HG02610 (cell line): ENCODE measurements at regions not wholly inside any gene's neighbourhood (a gene's known extent, or its start where the extent isn't known, plus 50 kb on each side); places are given as distances from the start of the nearest gene placed in this dataset.

Source experiments
- ATAC-seq: cut with Tn5 transposase; IDR thresholded peaks from one replicate; pipeline ENCODE4 v1.9.1; 2021; ENCODE audit warnings: mild to moderate bottlenecking, moderate library complexity; ENCODE audit not compliant: unreplicated experiment

GRCh38 chr15:58235961-58236360, 97.8 kb downstream of the AQP9 start:
- ATAC-seq, result no peak

DNA sequence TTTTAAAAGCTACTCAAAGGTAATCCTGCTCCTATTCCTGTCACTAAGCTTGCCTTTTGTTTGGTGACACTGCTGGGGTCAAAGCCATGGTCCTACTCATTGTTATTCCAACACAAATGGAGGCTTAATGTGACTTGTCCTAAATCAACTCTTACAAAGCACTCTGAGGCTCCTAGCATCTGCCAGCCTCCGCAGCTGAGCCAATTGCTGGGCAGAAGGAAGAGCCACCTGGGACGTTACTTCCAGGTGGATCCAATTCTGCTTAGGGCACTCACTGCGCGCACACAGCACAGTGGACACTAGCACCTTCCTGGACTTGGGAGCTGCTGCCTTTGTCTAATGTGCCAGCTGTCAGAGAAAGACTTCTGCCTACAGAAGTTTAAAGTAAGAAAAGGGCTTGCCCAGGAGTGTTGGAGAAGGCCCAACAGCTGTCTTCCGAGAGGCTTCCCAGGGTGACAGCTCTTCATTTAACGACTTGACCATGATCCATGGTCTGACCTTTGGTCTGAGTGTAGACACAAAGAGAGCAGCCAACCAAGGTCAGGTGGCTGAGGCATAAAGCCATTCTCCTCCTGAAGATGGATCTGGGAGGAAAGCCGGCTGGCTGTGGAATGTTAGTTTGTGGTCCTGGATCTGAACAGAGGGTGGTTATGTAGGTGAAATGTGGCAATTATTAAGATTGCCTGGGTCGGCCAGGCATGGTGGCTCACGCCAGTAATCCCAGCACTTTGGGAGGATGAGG, 102.2 kb downstream of the AQP9 start:
- ATAC-seq, result no peak

DNA sequence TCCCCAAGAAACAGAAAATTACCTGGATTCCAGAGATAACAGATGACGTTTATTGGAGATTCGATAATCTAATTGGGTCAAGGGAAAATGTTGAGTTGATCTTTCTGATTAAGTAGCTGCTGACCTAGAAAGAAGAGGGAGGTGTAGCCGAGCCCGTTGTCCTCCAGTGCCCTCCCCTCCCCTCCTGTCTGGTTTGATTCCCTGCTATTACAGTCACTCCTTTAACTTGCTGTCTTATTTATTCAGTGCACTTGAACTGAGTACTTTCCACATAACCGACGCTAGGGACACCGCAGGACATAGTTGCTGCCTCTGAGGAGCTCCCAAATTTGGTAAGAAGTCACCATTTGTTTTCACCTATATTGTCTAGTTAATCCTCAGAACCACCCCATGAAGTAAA, 103.7 kb downstream of the AQP9 start:
- no peak for ATAC-seq

GRCh38 chr15:58243070-58243469, 104.9 kb downstream of the AQP9 start:
- no peak for ATAC-seq

GRCh38 chr15:58244536-58244935, 106.4 kb downstream of the AQP9 start:
- ATAC-seq, result no peak

- ATAC-seq, result no peak
Observed at GRCh38 chr15:58246041-58246440, 107.9 kb downstream of the AQP9 start.

DNA sequence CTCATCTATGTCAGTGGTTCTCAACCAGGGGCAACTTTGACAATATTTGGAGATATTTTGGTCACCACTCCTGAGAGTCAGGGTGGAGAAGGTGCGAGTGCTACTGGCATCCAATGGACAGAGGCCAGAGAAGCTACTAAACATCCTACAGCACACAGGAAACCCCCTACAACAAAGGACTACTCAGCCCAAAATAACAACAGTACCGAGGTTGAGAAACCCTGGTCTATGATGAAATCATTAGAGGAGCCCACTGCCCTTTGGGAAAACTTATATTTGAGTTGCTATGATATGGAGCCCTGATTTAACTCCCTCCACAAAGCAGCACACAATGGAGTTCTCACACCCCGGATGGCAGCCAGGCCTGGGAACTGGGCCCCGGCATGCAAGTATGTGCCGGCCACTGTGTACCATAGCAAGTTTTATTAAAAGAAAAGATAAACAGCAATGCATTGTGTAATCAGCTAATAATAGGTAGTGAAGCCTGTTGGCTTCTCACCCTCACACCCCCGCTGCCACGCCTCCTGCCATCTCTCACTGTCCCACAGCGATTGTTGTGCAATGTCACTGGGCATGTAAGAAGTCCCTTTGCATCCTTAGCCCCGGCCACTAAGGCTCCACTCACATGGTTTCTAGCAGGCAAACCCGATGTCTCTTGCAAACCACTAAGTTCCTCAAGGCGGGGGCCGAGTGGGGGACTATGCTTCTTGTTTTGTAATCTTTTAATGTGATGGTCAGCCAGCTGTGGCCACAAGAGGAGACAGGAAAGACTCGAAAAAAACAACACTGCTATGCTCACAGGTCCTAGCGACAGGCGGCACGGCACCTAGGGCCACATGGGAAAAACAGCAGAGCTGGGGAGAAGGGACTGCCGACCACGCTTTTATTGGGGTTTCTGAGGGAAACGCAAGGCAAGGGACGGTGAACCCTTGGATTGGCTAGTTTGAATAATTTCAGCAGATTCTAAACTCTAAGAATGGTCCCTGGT, 110.0 kb downstream of the AQP9 start:
- ATAC-seq, result no peak

DNA sequence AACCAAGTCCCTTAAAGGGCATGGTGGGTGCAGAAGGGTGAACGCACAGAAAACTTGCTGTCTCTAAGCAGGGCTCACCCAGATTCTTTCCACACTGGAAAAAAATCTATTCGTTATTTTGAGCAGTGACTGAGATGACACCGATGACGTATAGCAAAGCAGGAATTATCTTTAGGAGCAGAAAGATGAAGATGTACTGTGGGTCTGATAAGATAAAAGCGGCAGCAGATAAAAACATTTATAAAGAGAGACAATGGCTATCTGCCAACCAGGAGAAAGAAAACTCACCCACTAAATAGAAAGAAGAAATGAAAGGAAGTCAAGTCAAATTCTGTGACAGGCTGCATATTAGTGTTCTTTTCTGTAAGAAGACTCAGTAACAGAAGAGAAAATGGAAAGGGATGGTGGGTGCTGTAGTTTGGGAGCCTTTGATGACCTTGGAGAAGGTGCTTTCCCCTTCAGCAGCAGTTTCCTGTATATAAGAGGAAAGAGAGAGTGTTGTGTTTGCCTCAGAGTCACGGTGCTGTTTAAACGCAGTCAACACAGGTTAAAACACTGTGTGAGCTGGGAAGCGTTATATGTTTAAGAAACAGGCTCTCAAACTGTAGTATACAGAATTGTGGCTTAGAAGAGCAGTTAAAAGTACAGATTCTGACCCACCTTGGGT, 111.6 kb downstream of the AQP9 start:
- no peak for ATAC-seq

GRCh38 chr15:58252586-58253323, 114.6 kb downstream of the AQP9 start:
- no peak for ATAC-seq

GRCh38 chr15:58257776-58258325, 119.7 kb downstream of the AQP9 start:
- ATAC-seq, result no peak

DNA sequence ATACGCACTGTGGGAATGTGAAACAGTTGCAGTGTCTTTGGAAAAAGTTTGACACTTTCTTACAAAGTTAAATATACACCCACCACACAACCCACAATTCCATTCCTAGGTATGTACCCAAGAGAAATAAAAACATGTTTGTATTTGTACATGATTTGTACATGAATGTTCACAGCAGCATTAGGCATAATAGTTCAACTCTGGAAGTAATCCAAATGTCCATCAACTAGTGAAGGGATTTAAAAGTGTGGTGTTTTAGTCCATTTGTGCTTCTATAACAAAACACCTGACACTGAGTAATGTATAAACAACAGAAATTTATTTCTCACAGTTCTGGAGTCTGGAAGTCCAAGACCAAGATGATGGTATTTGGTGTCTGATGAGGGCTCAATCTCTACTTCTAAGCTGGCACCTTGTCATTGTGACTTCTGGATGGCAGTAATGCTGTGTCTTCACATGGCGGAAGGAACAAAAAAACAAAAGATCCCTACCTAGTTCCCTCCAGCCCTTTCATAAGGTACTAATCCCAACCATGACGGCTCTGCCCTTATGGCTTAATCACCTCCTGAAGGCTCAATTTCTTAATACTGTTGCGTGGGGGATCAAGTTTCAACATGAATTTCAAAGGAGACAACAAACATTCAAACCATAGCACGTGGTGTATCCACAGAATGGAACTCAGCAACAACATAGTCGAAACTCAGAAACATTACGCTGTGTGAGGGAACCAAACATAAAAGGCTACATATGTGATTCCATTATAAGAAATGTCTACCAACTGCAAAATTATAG, 120.5 kb downstream of the AQP9 start:
- no peak for ATAC-seq

DNA sequence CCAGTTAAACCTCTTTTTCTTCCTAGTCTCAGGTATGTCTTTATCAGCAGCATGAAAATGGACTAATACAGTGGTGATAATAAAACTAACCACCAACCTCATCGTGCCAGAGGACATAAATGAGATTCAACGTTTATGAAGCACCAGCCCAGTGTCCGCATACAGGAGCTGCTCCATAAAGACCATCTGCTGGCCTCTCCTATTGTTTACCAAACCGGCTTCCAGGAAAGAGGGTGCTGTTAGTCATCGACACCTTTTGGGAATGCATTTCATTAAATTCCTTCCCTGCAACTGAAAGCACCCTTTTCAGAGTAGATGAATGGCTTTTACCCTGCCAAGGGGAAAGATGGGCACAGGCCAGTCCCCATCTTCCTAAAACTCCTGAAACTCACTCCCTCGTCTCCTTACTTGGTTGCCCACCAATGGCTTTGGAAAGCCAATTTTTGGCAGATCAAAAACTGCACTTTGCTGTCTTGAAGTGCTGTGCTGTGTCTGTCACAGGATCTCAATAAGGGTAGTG, 122.1 kb downstream of the AQP9 start:
- ATAC-seq, result no peak

- no peak for ATAC-seq
Observed at GRCh38 chr15:58260725-58261267, 122.6 kb downstream of the AQP9 start.

GRCh38 chr15:58261368-58261767, 123.2 kb downstream of the AQP9 start:
- no peak for ATAC-seq

DNA sequence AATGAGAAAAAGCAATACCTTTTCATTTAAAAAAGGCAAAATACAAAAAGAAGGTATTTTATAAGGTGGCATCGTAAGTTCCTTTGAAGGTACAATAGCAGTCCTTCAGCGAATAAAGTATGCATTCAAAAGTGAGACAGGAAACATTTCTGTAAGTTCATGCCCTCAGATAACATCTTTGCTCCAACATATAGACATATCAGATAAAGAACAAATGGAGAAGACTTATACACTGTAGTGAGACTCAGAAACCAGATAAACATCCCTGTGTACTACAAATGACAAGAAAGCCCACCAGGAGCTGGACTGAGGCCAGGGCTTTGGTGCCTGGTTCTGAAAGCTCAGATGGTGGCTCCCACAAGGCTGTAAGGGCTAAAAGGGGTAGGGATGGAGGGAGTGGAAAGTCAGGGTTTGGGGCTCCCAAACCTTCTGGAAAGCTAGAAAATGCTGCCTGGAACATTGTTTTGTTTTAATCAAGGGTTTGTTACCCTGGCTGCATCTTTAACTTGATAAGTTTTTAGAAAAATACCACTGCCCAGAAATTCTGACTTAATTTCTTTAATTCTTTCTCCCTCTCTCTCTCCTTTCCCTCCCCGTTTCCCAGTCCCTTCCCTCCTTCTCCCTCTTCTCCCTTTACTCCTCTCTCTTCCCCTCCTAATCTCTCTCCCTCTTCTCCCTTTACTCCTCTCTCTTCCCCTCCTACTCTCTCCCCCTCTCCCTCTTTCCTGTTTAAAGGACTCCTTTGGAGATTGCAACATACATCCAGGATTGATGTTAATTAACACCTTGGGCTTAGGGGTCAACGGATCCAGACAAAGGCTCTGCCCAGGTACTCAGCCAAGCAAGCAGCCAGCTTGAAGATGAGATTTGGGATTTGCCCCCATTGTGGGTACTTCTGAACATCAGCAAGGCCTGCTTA, 126.1 kb downstream of the AQP9 start:
- no peak for ATAC-seq

DNA sequence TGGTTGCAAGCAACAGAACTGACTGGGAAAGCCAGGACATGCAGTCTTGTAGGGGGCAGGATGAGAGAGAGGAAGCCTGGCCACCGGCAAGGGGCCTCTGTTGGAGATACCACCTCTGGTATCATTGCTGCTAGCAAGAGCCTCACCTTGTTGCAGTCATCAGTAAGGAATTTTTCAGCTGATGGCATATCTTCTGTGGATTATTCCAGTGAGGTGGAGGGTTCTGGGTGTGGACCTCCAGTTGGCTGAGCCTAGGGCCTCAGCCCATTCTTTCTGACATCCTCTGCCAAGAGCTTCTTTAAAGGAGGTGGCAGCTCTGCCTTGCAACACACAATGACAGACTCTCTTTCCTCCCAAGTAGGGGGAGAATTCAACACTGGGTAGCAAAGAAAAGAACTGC, 128.9 kb downstream of the AQP9 start:
- ATAC-seq, result no peak

- no peak for ATAC-seq
Observed at GRCh38 chr15:58268746-58269267, 130.6 kb downstream of the AQP9 start.
